Progenitor cell of endocrine pancreas (in vitro differentiated cells): ENCODE measurements at regions not wholly inside any gene's neighbourhood (a gene's known extent, or its start where the extent isn't known, plus 50 kb on each side); places are given as distances from the start of the nearest gene placed in this dataset.

Source experiments
- DNase-seq: peaks from one replicate; pipeline ENCODE4 v3.0.0; 2021; ENCODE audit warnings: low spot score; ENCODE audit not compliant: unreplicated experiment
- H3K27ac Mint-ChIP-seq: 2 replicates; pipeline ENCODE4 v1.8.0; 2021; ENCODE audit warnings: mild to moderate bottlenecking, moderate library complexity, mixed read lengths
- H3K27me3 Mint-ChIP-seq: 2 replicates; pipeline ENCODE4 v1.8.0; 2021; ENCODE audit warnings: mixed read lengths
- H3K36me3 Mint-ChIP-seq: 2 replicates; pipeline ENCODE4 v1.8.0; 2022; ENCODE audit warnings: mixed read lengths; ENCODE audit not compliant: insufficient read depth
- H3K4me1 Mint-ChIP-seq: 2 replicates; pipeline ENCODE4 v1.8.0; 2021; ENCODE audit warnings: low read depth, mixed read lengths
- H3K4me3 Mint-ChIP-seq: 2 replicates; pipeline ENCODE4 v1.8.0; 2021; ENCODE audit warnings: low read depth, mild to moderate bottlenecking, moderate library complexity, mixed read lengths
- H3K9me3 Mint-ChIP-seq: 2 replicates; pipeline ENCODE4 v1.8.0; 2021; ENCODE audit warnings: low read depth, mixed read lengths
- CTCF ChIP-seq: fragments of 200-600 bp; sonication (generic); IDR thresholded peaks from one replicate; pipeline ENCODE4 v1.5.0; 2021; ENCODE audit warnings: antibody characterized with exemption, mild to moderate bottlenecking; ENCODE audit not compliant: unreplicated experiment

GRCh38 chr2:83665894-83666293, 793.2 kb downstream of the SUCLG1 start:
- Mint-ChIP-seq H3K27ac (no peak overlapping the region), H3K4me3 (no peak overlapping the region), H3K27me3 (no peaks in the 10 kb centered on the region), H3K9me3 (peaks cover 4% of the 10 kb centered on the region), H3K4me1 (no peaks in the 10 kb centered on the region), H3K36me3 (no peaks in the 10 kb centered on the region)
- no peak for TF ChIP-seq CTCF
- DNase-seq = no peak

- no peak for DNase-seq
- H3K36me3 Mint-ChIP-seq = no peaks in the 10 kb centered on the region
- H3K27me3 Mint-ChIP-seq = no peaks in the 10 kb centered on the region
- TF ChIP-seq CTCF = no peak
- peaks cover 4% of the 10 kb centered on the region for H3K9me3 Mint-ChIP-seq
- H3K27ac Mint-ChIP-seq = no peak overlapping the region
- H3K4me3 Mint-ChIP-seq = no peak overlapping the region
- H3K4me1 Mint-ChIP-seq = no peaks in the 10 kb centered on the region
Measured at GRCh38 chr2:83665154-83665553, 793.9 kb downstream of the SUCLG1 start.

GRCh38 chr2:83661711-83662110, 797.4 kb downstream of the SUCLG1 start:
- no peak overlapping the region for H3K27ac Mint-ChIP-seq
- H3K27me3 Mint-ChIP-seq = no peaks in the 10 kb centered on the region
- no peak for TF ChIP-seq CTCF
- H3K36me3 Mint-ChIP-seq = no peaks in the 10 kb centered on the region
- H3K9me3 Mint-ChIP-seq = no peaks in the 10 kb centered on the region
- H3K4me1 Mint-ChIP-seq = no peaks in the 10 kb centered on the region
- no peak for DNase-seq
- no peak overlapping the region for H3K4me3 Mint-ChIP-seq

GRCh38 chr2:83654091-83654611, 804.9 kb downstream of the SUCLG1 start:
- no peaks in the 10 kb centered on the region for H3K9me3 Mint-ChIP-seq
- no peak for DNase-seq
- no peak for TF ChIP-seq CTCF
- H3K27ac Mint-ChIP-seq = no peak overlapping the region
- H3K4me1 Mint-ChIP-seq = no peaks in the 10 kb centered on the region
- H3K27me3 Mint-ChIP-seq = no peaks in the 10 kb centered on the region
- no peak overlapping the region for H3K4me3 Mint-ChIP-seq
- no peaks in the 10 kb centered on the region for H3K36me3 Mint-ChIP-seq

- DNase-seq = no peak
- Mint-ChIP-seq H3K4me3 (no peak overlapping the region), H3K36me3 (no peaks in the 10 kb centered on the region)
Measured at GRCh38 chr2:83650898-83651297, 808.2 kb downstream of the SUCLG1 start.

More at GRCh38 chr2:83650898-83651297, 808.2 kb downstream of the SUCLG1 start:
- no peak for TF ChIP-seq CTCF
- Mint-ChIP-seq H3K4me1 (no peaks in the 10 kb centered on the region), H3K27me3 (no peaks in the 10 kb centered on the region), H3K9me3 (no peaks in the 10 kb centered on the region), H3K27ac (no peak overlapping the region)
